ENCODE measurements at regions not wholly inside any gene's neighbourhood (a gene's known extent, or its start where the extent isn't known, plus 50 kb on each side); places are given as distances from the start of the nearest gene placed in this dataset.
"Not testable (repeated sequence)": the region's sequence is repeated elsewhere in the genome, so short reads cannot be mapped to it uniquely, and the experiment has no call there.

DNA sequence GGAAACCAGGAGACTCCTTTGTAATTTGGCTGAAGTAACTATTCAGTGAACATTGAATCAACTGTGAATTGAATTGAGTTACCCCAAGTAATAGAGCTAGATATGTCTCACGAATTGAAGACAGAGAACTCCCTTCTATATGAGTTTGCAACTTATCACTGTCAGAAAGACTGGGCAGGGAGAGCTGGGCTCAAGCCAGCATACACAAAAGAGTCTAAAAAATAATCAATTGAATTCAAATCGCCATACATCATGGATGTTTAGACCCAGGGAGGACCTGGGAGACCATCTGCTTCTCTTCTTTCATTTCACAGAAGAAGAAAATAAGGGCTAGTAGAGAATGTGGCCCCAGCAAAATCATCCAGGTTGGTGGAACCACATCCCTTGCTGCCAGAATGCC lies 503.1 kb upstream of the AUTS2 start:
- Histone ChIP-seq H3K36me3 (no peaks in the 10 kb centered on the region), H3K27ac (no peak overlapping the region), H3K9ac (ENCODE audit: low read depth in 2 of 2, low read length in 2 of 2) (no peak overlapping the region), H3K27me3 (no peaks in the 10 kb centered on the region), H3K4me1 (no peaks in the 10 kb centered on the region), H3K9me3 (no peaks in the 10 kb centered on the region), H3K4me3 (no peak overlapping the region)
- TF ChIP-seq, protein P1, sequence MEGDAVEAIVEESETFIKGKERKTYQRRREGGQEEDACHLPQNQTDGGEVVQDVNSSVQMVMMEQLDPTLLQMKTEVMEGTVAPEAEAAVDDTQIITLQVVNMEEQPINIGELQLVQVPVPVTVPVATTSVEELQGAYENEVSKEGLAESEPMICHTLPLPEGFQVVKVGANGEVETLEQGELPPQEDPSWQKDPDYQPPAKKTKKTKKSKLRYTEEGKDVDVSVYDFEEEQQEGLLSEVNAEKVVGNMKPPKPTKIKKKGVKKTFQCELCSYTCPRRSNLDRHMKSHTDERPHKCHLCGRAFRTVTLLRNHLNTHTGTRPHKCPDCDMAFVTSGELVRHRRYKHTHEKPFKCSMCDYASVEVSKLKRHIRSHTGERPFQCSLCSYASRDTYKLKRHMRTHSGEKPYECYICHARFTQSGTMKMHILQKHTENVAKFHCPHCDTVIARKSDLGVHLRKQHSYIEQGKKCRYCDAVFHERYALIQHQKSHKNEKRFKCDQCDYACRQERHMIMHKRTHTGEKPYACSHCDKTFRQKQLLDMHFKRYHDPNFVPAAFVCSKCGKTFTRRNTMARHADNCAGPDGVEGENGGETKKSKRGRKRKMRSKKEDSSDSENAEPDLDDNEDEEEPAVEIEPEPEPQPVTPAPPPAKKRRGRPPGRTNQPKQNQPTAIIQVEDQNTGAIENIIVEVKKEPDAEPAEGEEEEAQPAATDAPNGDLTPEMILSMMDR (IDR thresholded peaks at IDR 0.05), result no peak
- intact Hi-C loops (cut with DNase I), result no loop called here
- DNase-seq, result no peak

DNA sequence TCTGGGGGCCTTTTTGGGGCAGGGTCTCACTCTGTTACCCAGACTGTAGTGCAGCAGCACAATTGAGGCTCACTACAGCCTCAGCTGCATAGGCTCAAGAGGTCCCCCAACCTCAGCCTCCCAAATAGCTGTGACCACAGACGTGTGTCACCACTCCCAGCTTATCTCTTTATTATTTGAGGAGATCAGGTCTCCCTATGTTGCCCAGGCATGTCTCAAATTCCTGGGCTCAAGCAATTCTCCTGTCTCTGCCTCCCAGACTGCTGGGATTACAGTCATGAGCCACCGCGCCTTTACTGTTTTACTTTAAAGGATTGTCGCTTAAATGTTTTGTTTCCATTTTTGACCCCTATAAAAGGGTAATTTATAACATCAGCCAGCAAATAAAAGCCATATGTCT lies 502.6 kb upstream of the AUTS2 start:
- Histone ChIP-seq H3K27me3 (no peaks in the 10 kb centered on the region), H3K4me3 (no peak overlapping the region), H3K9ac (ENCODE audit: low read depth in 2 of 2, low read length in 2 of 2) (no peak overlapping the region), H3K9me3 (no peaks in the 10 kb centered on the region), H3K4me1 (no peaks in the 10 kb centered on the region), H3K36me3 (no peaks in the 10 kb centered on the region), H3K27ac (no peak overlapping the region)
- intact Hi-C loops (cut with DNase I), result no loop called here
- TF ChIP-seq, protein P1 (IDR thresholded peaks at IDR 0.05), result no peak
- no peak for DNase-seq

DNA sequence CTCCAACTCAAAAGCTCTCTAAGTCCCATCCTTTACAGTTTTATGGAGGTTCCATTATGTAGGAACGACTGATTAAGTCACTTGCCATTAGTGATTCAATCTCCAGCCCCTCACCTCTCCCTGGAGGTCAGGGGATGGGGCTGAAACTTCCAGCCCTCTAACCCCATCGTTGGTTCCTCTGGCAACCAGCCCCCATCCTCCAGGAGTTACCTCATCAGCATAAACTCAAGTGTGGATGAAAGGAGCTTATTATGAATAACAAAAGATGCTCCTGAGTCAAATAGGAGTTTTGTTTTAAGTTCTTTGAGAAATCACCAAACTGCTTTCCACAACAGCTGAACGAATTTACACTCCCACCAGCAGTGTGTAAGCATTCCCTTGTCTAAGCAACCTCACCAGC lies 494.3 kb upstream of the AUTS2 start:
- Histone ChIP-seq H3K27ac (no peak overlapping the region), H3K4me1 (no peaks in the 10 kb centered on the region), H3K4me3 (no peak overlapping the region), H3K36me3 (no peaks in the 10 kb centered on the region), H3K9me3 (no peaks in the 10 kb centered on the region), H3K27me3 (no peaks in the 10 kb centered on the region), H3K9ac (ENCODE audit: low read depth in 2 of 2, low read length in 2 of 2) (no peak overlapping the region)
- intact Hi-C loops (cut with DNase I), result no loop called here
- TF ChIP-seq, protein P1 (IDR thresholded peaks at IDR 0.05), result no peak
- no peak for DNase-seq

DNA sequence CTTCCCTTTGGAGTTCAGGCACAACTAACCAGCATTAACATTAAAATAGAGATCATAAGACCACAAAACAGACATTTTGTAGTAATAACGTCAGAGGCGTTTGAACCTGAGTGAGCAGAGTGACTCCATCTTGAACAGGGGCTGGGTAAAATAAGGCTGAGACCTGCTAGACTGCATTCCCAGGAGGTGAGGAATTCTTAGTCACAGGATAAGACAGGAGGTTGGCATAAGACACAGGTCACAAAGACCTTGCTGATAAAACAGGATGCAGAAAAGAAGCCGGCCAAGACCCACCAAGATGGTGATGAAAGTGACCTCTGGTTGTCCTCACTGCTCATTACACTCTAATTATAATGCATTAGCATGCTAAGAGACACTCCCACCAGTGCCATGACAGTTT lies 493.2 kb upstream of the AUTS2 start:
- H3K27me3 ChIP-seq, result no peaks in the 10 kb centered on the region
- H3K36me3 ChIP-seq, result no peaks in the 10 kb centered on the region
- intact Hi-C loops (cut with DNase I), result no loop called here
- H3K27ac ChIP-seq, result no peak overlapping the region
- H3K9me3 ChIP-seq, result no peaks in the 10 kb centered on the region
- TF ChIP-seq, protein P1 (IDR thresholded peaks at IDR 0.05), result no peak
- H3K9ac ChIP-seq (ENCODE audit: low read depth in 2 of 2, low read length in 2 of 2), result no peak overlapping the region
- H3K4me3 ChIP-seq, result no peak overlapping the region
- no peaks in the 10 kb centered on the region for H3K4me1 ChIP-seq
- DNase-seq, result no peak

DNA sequence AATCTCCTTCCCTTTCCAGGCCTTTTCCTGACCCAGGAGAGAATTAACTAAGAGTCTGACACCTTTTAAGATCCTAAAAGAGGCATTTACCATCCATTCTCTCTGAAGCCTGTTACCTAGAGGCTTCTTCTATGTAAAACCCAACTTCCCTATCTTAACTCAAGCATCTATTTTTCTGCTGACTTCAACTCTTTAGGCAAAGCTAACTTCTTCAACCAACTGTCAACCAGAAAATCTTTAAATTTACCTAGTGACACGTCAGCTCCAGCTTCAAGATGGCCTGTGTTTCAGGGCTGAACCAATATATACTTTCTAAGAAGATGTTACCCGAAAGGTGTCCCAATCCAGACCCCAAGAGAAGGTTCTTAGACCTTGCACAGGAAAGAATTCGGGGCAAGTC lies 492.3 kb upstream of the AUTS2 start:
- Histone ChIP-seq H3K9me3 (no peaks in the 10 kb centered on the region), H3K27me3 (no peaks in the 10 kb centered on the region), H3K4me1 (no peaks in the 10 kb centered on the region), H3K36me3 (no peaks in the 10 kb centered on the region), H3K4me3 (no peak overlapping the region), H3K27ac (no peak overlapping the region), H3K9ac (ENCODE audit: low read depth in 2 of 2, low read length in 2 of 2) (no peak overlapping the region)
- no peak for DNase-seq
- intact Hi-C loops (cut with DNase I), result no loop called here
- TF ChIP-seq, protein P1 (IDR thresholded peaks at IDR 0.05), result no peak

DNA sequence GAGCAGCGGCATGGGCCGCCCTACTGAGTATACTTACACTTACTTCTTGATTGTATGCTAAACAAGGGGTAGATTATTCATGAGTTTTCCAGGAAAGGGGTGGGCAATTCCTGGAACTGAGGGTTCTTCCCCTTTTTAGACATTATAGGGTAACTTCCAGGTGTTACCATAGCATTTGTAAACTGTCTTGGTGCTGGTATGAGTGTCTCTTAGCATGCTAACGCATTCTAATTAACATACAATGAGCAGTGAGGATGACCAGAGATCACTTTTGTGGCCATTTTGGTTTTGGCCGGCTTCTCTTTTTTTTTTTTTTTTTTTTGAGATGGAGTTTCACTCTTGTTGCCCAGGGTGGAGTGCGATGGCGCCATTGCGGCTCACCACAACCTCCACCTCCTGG lies 491.8 kb upstream of the AUTS2 start:
- H3K9me3 ChIP-seq; intact Hi-C loops (cut with DNase I); H3K27ac ChIP-seq; H3K9ac ChIP-seq (ENCODE audit: low read depth in 2 of 2, low read length in 2 of 2); H3K4me1 ChIP-seq; H3K4me3 ChIP-seq; H3K27me3 ChIP-seq; DNase-seq; H3K36me3 ChIP-seq: not testable (repeated sequence)

DNA sequence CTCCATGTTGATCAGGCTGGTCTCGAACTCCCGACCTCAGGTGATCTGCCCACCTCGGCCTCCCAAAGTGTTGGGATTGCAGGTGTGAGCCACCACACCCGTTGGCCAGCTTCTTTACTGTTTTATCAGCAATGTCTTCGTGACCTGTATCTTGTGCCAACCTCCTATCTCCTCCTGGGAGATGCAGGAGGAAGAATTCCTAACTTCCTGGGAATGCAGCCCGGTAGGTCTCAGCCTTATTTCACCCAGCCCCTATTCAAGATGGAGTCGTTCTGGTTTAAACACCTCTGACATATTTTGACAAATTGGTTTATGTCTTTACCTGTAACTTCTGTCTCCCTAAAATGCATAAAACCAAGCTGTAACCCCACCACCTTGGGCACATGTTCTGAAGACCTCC lies 491.3 kb upstream of the AUTS2 start:
- H3K4me3 ChIP-seq; intact Hi-C loops (cut with DNase I); H3K36me3 ChIP-seq; H3K27me3 ChIP-seq; H3K27ac ChIP-seq; H3K4me1 ChIP-seq; H3K9me3 ChIP-seq; DNase-seq; H3K9ac ChIP-seq (ENCODE audit: low read depth in 2 of 2, low read length in 2 of 2): not testable (repeated sequence)

Data from colonic mucosa (tissue), 4 donors.